Dendritic cell treated with granulocyte-macrophage colony-stimulating factor and Interleukin-4, amounts not matched to agents 40 ng/mL and 50 ng/mL, for 4 days (primary cell): ENCODE measurements at regions not wholly inside any gene's neighbourhood (a gene's known extent, or its start where the extent isn't known, plus 50 kb on each side); places are given as distances from the start of the nearest gene placed in this dataset.

Experiments used
- H3K27ac Mint-ChIP-seq: one replicate; pipeline ENCODE4 v1.8.0; 2022; ENCODE audit warnings: mild to moderate bottlenecking, mixed read lengths
- H3K27me3 Mint-ChIP-seq: one replicate; pipeline ENCODE4 v1.8.0; 2022; ENCODE audit warnings: mild to moderate bottlenecking, mixed read lengths
- H3K36me3 Mint-ChIP-seq: one replicate; pipeline ENCODE4 v1.8.0; 2022; ENCODE audit warnings: low read depth, mixed read lengths
- H3K4me1 Mint-ChIP-seq: one replicate; pipeline ENCODE4 v1.8.0; 2022; ENCODE audit warnings: low read depth, mixed read lengths
- H3K4me3 Mint-ChIP-seq: one replicate; pipeline ENCODE4 v1.8.0; 2022; ENCODE audit warnings: mild to moderate bottlenecking, moderate library complexity, mixed read lengths
- H3K9me3 Mint-ChIP-seq: one replicate; pipeline ENCODE4 v1.8.0; 2022; ENCODE audit warnings: mixed read lengths
- intact Hi-C: fragments of 100-400 bp; cut with micrococcal nuclease; formaldehyde crosslinking; loops from one replicate; pipeline ENCODE4 v1.15.0; 2022

DNA sequence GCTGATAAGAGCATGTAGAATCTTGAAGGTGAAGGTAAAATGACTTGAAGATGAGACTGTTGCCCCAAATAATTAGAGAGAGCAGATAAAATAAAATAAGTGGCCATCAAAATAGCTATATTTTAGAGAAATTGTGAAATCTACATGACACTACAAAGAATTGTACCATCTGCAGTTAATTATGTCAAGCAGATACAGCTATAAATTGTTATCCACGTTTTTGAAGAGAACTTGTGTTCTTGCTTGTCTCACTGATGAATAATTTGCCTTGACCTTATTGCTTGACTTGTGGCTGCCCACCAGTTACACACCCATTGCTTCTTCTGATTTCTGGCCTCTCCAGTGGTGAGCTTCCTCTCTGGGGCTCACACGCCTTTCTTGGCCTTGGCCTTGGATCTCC lies 75.8 kb upstream of the TNIP3 start:
- no peak overlapping the region for H3K27ac Mint-ChIP-seq
- peaks cover 2% of the 10 kb centered on the region for H3K27me3 Mint-ChIP-seq
- H3K9me3 Mint-ChIP-seq: no peaks in the 10 kb centered on the region
- intact Hi-C loops: no loop called here
- no peaks in the 10 kb centered on the region for H3K36me3 Mint-ChIP-seq
- no peak overlapping the region for H3K4me3 Mint-ChIP-seq
- H3K4me1 Mint-ChIP-seq: no peaks in the 10 kb centered on the region

DNA sequence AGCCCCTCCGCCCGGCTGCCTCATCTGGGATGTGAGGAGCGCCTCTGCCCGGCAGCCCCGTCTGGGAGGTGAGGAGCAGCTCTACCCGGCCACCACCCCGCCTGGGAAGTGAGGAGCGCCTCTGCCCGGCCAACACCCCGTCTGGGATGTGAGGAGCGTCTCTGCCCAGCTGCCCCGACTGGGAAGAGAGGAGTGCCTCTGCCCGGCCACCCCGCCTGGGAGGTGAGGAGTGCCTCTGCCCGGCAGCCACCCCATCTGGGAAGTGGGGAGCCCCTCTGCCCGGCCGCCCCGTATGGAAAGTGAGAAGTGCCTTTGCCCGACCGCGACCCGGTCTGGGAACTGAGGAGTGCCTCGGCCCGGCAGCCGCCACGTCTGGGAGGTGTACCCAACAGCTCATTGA lies 74.3 kb upstream of the TNIP3 start:
- Mint-ChIP-seq H3K4me3 (no peak overlapping the region), H3K9me3 (no peaks in the 10 kb centered on the region), H3K4me1 (no peaks in the 10 kb centered on the region), H3K27me3 (peaks cover 2% of the 10 kb centered on the region), H3K27ac (no peak overlapping the region), H3K36me3 (no peaks in the 10 kb centered on the region)
- intact Hi-C loops: no loop called here

DNA sequence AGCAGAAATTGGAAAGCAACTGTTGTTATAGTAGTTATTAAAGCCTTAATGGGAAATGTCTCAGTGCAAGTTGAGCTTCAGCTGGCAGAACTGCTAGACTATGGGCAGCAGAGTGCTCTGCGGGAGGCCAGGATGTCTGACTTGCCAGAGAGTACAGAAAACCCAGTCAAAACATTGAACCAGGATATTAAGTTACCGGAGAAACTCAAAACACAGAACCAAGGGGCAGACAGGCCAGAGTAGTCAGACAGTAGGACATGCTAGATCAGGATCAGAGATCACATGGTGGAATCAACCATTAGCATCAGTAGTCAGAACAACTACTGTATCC lies 72.9 kb upstream of the TNIP3 start:
- no peak overlapping the region for H3K27ac Mint-ChIP-seq
- intact Hi-C loops: no loop called here
- no peaks in the 10 kb centered on the region for H3K9me3 Mint-ChIP-seq
- H3K4me3 Mint-ChIP-seq: no peak overlapping the region
- H3K4me1 Mint-ChIP-seq: no peaks in the 10 kb centered on the region
- no peaks in the 10 kb centered on the region for H3K36me3 Mint-ChIP-seq
- H3K27me3 Mint-ChIP-seq: peaks cover 2% of the 10 kb centered on the region

DNA sequence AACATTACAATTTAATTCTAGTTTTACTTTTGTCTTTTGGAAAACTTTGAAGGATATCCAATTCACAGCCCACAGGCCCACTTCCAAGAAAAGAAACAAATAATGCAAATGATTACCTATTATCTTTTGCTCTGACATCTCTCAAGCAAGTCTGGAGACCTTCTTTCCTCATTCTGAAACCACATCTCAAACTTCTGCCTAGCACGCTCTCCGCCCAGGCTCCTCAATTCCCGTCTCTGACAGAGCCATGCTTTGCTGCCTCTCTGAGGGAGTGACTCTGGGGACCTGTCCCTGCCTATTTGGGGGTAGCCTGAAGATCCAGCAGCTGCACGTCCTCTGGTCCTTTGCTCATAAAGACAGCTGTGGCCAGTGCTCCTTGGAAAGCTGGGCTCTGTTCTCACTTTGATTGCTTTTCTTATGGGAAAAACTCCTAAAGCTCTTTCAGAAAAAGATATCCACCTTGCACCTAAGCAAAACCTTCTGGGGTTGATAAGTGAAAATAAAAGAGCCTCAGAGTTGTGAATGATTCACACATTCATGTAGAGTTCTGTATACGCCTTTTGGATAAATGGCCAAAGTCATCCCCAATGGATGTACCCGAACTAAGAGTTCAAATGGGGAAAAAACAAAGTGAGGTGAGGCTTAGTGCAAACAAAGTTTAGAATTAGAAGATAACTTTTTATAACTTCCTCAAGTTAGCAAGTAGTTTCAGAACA lies 72.4 kb upstream of the TNIP3 start:
- Mint-ChIP-seq H3K9me3 (no peaks in the 10 kb centered on the region), H3K27ac (no peak overlapping the region), H3K4me3 (no peak overlapping the region), H3K4me1 (peaks cover under 1% of the 10 kb centered on the region), H3K36me3 (no peaks in the 10 kb centered on the region), H3K27me3 (peaks cover 2% of the 10 kb centered on the region)
- intact Hi-C loops: no loop called here

DNA sequence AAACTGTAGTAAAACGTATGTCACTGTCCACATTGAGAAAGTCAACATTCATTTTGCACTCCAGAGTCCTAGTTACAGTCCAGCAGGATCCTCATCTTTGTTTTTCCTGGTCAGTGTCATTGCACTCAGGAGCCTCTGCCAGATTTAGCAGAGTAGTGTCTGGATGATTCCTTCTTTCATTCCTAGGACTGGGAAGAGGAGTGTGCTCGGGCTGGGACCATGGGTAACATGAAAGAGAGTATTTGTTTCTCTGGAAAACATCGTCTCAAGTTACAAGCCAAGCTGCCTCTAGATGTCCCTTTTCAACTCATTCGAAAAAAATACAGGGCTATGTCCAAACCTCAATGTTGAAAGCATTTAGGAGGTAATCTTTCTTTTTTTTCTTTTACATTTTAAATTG lies 69.9 kb upstream of the TNIP3 start:
- intact Hi-C loops: no loop called here
- Mint-ChIP-seq H3K9me3 (no peaks in the 10 kb centered on the region), H3K4me3 (no peak overlapping the region), H3K27me3 (peaks cover 2% of the 10 kb centered on the region), H3K27ac (no peak overlapping the region), H3K4me1 (peaks cover 8% of the 10 kb centered on the region), H3K36me3 (no peaks in the 10 kb centered on the region)

DNA sequence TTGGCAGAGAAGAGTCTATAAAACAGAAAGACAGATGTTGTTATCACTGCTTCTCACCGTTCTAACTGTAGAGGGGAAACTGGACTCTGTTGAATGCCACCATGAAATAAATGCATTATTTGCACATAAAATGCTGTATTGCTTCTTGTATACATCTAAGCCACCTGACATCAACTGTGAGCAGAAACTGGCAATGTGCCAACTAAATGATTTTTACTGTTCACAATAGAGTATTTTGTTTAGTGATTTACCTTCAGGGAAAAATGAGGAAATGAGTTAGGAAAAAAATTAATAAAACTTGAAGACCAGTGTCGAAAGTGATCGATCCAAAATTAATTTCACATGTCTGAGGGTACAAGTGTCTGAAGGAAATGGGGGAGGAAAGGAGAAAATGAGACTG lies 65.9 kb upstream of the TNIP3 start:
- Mint-ChIP-seq H3K27ac (no peak overlapping the region), H3K36me3 (no peaks in the 10 kb centered on the region), H3K4me1 (peaks cover 8% of the 10 kb centered on the region), H3K4me3 (no peak overlapping the region), H3K27me3 (no peaks in the 10 kb centered on the region), H3K9me3 (no peaks in the 10 kb centered on the region)
- intact Hi-C loops: no loop called here

DNA sequence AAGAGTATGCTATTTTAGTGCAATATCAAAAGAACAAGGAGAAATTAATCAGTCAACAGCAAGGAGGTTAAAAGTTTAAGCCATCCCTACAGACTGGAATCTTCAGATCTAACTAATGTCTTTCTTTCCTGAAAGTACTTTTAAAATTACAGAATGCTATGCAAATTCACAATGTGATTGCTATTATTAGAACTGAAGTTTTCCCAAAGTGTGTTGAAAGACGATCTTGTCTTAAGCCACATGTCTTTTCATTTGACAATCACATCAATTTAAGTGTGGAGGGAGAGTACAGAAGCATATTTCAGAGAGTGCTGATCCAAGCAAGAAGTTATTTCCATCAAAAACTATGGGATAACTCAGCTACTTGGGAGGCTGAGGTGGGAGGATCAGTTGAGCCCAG lies 64.7 kb upstream of the TNIP3 start:
- no peaks in the 10 kb centered on the region for H3K9me3 Mint-ChIP-seq
- no peak overlapping the region for H3K27ac Mint-ChIP-seq
- no peaks in the 10 kb centered on the region for H3K36me3 Mint-ChIP-seq
- no peak overlapping the region for H3K4me3 Mint-ChIP-seq
- intact Hi-C loops: no loop called here
- H3K4me1 Mint-ChIP-seq: peaks cover 8% of the 10 kb centered on the region
- H3K27me3 Mint-ChIP-seq: peaks cover 1% of the 10 kb centered on the region

DNA sequence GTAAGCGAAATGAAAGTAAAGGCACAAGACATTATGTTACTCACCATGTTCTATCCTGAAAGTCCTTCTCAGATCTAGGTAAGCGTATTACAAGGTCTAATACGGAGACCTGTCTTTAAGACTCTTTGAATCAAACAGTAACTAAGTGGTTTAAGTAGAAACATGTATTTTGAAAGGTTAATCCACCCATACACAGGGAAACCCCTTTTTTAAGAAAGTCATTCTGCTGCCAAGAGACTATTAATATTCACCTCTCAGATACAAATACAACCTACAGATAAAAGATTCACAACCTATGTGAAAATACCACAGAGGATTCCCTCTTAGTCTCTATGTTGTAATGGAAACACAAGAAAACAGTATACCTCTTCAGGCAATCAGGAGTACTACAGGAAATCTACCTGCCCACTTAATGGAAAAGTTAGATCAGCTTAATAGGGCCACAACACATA lies 63.2 kb upstream of the TNIP3 start:
- intact Hi-C loops: no loop called here
- Mint-ChIP-seq H3K27me3 (peaks cover 1% of the 10 kb centered on the region), H3K9me3 (no peaks in the 10 kb centered on the region), H3K4me3 (no peak overlapping the region), H3K4me1 (peaks cover 8% of the 10 kb centered on the region), H3K36me3 (no peaks in the 10 kb centered on the region), H3K27ac (no peak overlapping the region)

DNA sequence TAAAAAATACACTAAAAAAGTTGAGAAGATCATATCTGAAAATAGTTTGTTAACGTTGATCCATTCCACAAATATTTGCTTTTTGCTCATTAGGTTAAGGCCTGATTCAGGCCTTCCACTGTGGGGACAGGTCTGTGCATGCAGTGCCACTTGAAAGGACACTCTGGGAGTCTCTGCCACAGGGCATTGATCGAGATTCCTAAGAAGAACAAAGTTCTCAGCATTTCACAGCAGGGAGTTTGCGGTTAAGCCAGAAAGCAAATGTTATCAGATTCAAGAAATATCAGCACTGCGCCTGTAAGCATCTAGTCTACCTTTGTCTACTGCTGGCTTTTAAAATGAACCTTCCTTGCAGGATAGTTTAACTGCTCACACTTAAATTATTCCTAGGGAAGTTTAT lies 62.2 kb upstream of the TNIP3 start:
- H3K9me3 Mint-ChIP-seq: no peaks in the 10 kb centered on the region
- no peak overlapping the region for H3K4me3 Mint-ChIP-seq
- peaks cover 6% of the 10 kb centered on the region for H3K4me1 Mint-ChIP-seq
- H3K27ac Mint-ChIP-seq: no peak overlapping the region
- peaks cover 1% of the 10 kb centered on the region for H3K27me3 Mint-ChIP-seq
- no peaks in the 10 kb centered on the region for H3K36me3 Mint-ChIP-seq
- intact Hi-C loops: no loop called here

DNA sequence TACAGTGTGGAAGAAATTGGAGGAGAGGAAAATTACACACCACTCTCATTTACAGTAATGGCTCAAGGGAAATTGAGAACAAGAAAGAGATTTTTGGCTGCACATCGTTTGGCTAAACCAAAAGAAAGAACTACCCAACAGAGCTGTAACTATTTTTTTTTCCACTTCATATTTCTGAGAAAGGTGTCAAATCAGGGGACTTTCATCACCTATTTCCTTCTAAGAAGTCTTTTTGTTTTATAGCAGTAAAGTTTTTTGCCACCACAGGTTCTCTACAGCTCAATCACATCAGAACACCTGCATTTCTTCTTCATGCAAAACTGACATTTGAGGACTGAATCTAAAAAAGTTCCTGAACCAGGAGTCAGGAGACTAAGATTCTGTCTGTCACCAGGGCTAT lies 57.5 kb upstream of the TNIP3 start:
- H3K36me3 Mint-ChIP-seq: no peaks in the 10 kb centered on the region
- H3K27ac Mint-ChIP-seq: no peak overlapping the region
- H3K4me1 Mint-ChIP-seq: peaks cover 5% of the 10 kb centered on the region
- H3K9me3 Mint-ChIP-seq: no peaks in the 10 kb centered on the region
- peaks cover 3% of the 10 kb centered on the region for H3K27me3 Mint-ChIP-seq
- intact Hi-C loops: no loop called here
- H3K4me3 Mint-ChIP-seq: no peak overlapping the region

DNA sequence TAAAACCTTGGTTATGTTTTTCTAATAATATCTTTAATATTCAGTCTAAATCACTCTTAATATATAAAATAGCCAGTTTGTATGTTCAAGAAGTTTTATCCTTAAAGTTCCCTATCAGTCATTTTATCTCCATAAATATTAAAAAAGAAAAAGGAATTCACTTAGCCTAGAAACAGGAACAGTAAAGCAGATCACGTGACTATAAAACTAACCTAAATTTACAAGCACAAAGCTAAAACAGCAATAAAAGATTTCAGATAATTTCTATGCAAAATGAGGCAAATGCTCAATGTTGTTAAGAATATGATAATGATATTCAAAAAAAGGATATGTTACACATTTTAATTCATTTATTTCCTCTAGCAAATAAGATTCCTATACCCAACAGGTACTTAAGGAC lies 57.1 kb upstream of the TNIP3 start:
- H3K27me3 Mint-ChIP-seq: peaks cover 3% of the 10 kb centered on the region
- peaks cover 5% of the 10 kb centered on the region for H3K4me1 Mint-ChIP-seq
- intact Hi-C loops: no loop called here
- no peaks in the 10 kb centered on the region for H3K36me3 Mint-ChIP-seq
- no peak overlapping the region for H3K27ac Mint-ChIP-seq
- H3K9me3 Mint-ChIP-seq: no peaks in the 10 kb centered on the region
- no peak overlapping the region for H3K4me3 Mint-ChIP-seq

DNA sequence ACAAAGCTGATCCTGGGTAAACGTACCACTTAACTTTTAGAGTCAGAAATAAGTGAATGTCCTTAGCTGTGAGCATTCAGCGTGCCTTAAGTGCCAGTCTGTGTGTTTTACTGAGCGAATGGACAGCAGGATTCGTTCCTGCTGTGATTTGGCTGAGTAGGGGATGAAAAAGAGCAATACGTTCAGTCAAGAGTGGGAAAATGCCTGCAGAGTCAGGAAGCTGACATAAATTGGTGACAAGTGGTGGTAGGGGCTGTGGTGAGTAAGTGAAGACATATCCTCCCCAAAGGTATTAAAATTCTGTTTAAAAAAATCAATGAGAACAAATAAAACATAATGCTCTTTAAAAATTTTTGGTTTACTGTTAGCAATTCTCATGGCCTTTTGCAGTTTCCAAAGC lies 56.6 kb upstream of the TNIP3 start:
- Mint-ChIP-seq H3K9me3 (no peaks in the 10 kb centered on the region), H3K27ac (no peak overlapping the region), H3K4me3 (no peak overlapping the region), H3K36me3 (no peaks in the 10 kb centered on the region), H3K4me1 (peaks cover 5% of the 10 kb centered on the region), H3K27me3 (peaks cover 3% of the 10 kb centered on the region)
- intact Hi-C loops: no loop called here

DNA sequence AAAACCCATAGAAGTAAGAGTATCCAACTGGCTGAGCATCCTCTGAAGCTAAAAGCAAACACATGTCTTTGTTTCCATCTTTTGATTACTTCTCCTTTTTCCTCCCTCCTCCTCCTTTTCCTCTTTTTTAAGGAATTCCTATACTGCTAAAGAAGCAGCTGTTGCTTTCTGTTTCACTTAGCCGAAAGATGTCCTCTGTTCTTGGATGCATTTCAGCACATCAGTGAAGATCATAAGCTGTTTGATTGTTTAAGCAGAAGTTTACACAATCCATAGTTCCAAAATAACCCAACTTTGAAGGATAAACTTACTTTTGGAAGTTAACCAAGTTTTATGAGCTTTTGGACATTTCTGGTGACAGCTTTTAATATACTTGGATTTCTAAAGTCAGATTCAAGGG lies 55.1 kb upstream of the TNIP3 start:
- Mint-ChIP-seq H3K9me3 (no peaks in the 10 kb centered on the region), H3K27ac (no peak overlapping the region), H3K4me3 (no peak overlapping the region), H3K4me1 (peaks cover 5% of the 10 kb centered on the region), H3K27me3 (peaks cover 3% of the 10 kb centered on the region), H3K36me3 (no peaks in the 10 kb centered on the region)
- intact Hi-C loops: no loop called here

DNA sequence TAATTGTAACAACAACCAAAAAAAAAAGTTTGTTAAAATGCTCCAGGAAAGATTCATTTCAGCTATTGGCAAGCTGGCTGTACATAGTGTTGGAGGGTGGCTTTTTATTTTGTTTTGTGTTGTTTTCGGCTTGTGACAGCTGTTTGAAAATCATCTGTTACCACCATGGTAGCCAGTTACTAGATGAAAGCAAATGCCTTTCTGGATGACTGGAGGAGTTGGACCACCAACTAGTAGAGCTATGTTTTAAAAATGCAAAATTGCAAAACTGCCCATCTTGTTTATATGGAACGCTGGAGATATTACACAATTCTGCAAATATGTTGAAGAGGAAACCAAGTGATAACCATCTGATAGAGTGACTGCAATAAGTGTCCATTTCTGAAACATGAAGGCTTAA lies 53.2 kb upstream of the TNIP3 start:
- H3K4me1 Mint-ChIP-seq: peaks cover 5% of the 10 kb centered on the region
- intact Hi-C loops: no loop called here

DNA sequence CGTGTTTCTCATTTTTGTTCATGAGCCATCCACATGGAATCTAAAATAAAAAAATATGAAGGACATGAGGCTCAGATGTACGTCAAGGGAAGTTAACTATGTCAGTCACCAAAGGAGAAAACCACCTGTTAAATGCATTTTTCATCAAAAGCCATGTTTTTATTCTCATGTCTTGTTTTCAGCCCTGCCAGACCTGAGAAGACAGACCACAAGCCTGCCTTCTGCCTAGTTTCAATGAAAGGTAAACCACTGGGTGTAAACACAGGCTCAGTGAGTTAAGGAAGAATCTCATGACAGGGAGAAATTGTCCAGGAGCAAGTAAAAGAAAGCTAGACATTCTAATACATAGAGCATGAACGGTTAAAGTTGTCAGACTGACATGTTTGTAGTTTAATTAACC lies 52.3 kb upstream of the TNIP3 start:
- Mint-ChIP-seq H3K9me3 (no peaks in the 10 kb centered on the region), H3K4me3 (no peak overlapping the region), H3K4me1 (peaks cover 5% of the 10 kb centered on the region), H3K27me3 (peaks cover 2% of the 10 kb centered on the region), H3K36me3 (no peaks in the 10 kb centered on the region), H3K27ac (no peak overlapping the region)
- intact Hi-C loops: no loop called here

More for the DNA sequence above, 53.2 kb upstream of the TNIP3 start:
- H3K4me3 Mint-ChIP-seq: no peak overlapping the region
- no peak overlapping the region for H3K27ac Mint-ChIP-seq
- peaks cover 2% of the 10 kb centered on the region for H3K27me3 Mint-ChIP-seq
- H3K36me3 Mint-ChIP-seq: no peaks in the 10 kb centered on the region
- no peaks in the 10 kb centered on the region for H3K9me3 Mint-ChIP-seq
